GM12878 (cell line): ENCODE measurements at regions not wholly inside any gene's neighbourhood (a gene's known extent, or its start where the extent isn't known, plus 50 kb on each side); places are given as distances from the start of the nearest gene placed in this dataset.

Experiments used
- CHD1 ChIP-seq: IDR thresholded peaks from 2 replicates; pipeline ENCODE4 v1.6.1; 2012; ENCODE audit warnings: low read depth, low read length, improper control_type of control experiment
- FOS ChIP-seq: IDR thresholded peaks from 3 replicates; pipeline ENCODE4 v1.6.1; 2011; ENCODE audit warnings: borderline replicate concordance; ENCODE audit not compliant: insufficient read length; ENCODE audit errors: extremely low read depth
- MEF2A ChIP-seq: IDR thresholded peaks from 2 replicates; pipeline ENCODE4 v1.6.1; 2011; ENCODE audit warnings: low read depth, mild to moderate bottlenecking, low read length, moderate library complexity; ENCODE audit not compliant: insufficient read depth
- RFX5 ChIP-seq: IDR thresholded peaks from 2 replicates; pipeline ENCODE4 v1.6.1; 2011; ENCODE audit warnings: low read depth, low read length, improper control_type of control experiment
- SRF ChIP-seq, 2 experiments: IDR thresholded peaks; 2 replicates each; pipeline ENCODE4 v1.6.1; 2011; ENCODE audit warnings: low read depth in 2 of 2, low read length in 2 of 2, mild to moderate bottlenecking in 1 of 2, moderate library complexity in 1 of 2

GRCh38 chr13:24110011-24110410, 50.5 kb upstream of the SPATA13 start (continued):
- no peak for TF ChIP-seq CHD1
- TF ChIP-seq SRF (IDR thresholded peaks at IDR 0.05; ENCODE audit: low read depth in 2 of 2, low read length in 2 of 2): no peak
- no peak for TF ChIP-seq RFX5
- TF ChIP-seq FOS: no peak
- TF ChIP-seq MEF2A: no peak
